GM18508 (cell line): ENCODE measurements at regions not wholly inside any gene's neighbourhood (a gene's known extent, or its start where the extent isn't known, plus 50 kb on each side); places are given as distances from the start of the nearest gene placed in this dataset.

Experiments
- ATAC-seq: cut with Tn5 transposase; IDR thresholded peaks from one replicate; pipeline ENCODE4 v1.9.1; 2021; ENCODE audit warnings: moderate number of reproducible peaks; ENCODE audit not compliant: insufficient read depth, unreplicated experiment

DNA sequence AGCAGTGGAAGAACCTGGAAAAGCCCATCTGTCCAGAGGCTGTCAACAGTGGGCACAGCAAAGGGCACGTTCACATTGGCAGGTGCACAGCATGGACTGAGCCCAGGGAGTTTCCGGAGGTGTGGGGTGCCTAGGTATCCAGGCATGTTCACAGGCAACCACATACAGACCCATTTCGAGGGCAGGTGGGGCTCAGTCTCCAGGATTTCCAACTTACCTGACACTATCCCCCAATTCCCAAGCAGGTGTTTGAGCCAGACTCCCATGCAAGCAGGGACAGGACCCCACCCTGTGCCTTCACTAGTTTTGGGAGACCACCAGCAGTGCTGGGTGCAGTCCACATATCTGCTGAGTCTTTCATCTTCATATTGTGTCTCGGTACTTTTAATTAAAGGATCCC is 65.0 kb upstream of the IRF2BP2 start:
- ATAC-seq = no peak

DNA sequence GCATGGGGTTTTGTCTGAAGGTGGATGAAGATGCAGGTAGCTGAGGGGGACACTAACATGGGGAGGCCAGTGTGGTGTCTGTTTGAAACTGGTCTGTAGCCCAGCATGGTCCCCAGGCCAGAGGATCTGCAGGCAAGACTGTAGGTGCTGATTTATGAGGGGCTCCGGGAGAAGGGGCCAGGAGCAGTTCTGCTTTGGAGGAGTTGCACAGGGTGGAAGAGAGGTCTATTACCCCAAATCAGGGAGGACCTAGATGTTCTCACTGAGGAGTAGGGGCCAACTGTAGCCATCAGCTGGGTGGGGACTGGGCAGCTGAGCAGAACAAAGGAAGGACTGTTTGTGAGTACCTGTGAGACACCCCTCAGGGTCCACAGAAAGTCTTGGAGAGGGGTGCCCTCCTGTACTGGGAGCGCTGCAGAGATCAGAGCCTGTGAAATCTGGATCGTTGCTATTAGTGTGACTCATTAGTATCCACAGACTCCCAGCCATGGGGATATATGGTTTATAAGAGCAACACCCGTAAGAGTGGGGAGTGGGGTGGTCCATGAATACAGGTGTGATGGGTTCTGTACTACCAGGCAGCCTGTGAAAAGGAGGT is 64.3 kb upstream of the IRF2BP2 start:
- ATAC-seq = no peak

DNA sequence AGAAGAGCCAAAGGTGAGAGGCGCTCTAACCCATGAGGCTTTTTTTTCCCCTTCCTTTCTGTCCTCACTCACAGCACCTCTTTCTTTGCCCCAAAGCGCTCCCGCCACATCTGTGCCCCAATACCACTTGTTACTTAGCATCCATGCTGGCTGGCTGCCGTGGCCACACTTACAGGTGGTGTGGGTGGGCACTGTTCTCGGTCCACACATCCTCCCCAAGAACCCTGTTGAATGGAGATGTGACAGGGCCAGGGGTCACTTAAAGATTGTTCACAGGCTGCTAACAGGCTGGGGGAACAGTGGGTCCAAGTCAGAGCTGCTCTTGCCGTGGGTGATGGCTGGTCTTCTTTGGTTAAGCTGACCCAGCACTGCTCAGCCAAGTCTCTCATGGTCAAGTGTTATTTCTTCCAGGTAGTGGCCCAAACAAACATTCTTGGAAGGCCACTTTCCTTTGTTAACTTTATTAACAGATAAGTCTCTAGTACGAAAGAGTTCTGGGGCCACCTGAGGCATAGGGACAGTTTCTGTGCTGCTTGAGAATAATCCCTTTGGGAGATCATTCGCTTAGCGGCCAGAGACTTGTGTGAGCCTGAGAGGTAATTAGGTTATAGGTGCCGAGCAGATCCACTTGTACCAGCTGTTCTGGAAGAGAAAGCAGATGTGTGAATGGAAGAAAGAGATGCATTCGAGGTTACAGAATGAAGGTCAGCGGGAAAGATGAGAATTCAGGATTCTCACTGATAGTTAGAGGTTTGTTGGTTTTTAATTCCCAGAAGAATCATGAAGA is 62.6 kb upstream of the IRF2BP2 start:
- ATAC-seq = no peak

DNA sequence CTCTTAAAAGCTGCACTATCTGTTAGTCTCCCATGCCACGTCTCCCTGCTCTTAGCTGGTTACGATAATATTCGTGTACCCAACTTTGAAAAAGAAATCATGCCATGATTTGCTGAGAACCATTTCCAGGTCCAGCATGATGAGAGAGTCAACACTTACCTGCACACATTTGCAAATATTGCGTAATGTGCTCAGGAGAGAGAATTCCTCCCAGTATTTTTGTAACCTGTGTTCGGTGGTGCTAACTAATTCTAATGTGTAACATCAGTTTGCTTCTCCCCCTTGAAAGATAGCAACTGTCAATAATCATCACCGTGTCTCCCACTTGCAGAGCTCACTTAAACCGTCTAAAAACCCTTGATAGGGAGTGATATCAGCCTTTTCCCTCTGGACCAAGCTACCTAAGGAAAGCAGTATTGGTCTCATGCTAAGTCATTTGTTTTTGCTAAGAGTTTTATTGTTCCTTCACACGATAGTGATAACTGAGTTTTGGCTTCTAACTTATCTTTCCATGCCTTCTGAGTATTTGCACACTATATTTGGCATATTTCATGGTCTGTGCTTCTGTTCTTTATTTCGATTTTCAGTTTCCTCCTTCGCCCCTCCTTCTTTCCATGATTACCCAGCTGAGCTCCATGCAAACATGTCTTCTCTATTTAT is 61.1 kb upstream of the IRF2BP2 start:
- ATAC-seq = no peak

GRCh38 chr1:234669499-234669898 is 59.5 kb upstream of the IRF2BP2 start:
- ATAC-seq = no peak

GRCh38 chr1:234668577-234668955 is 58.6 kb upstream of the IRF2BP2 start:
- no peak for ATAC-seq

GRCh38 chr1:234667600-234668576 is 57.9 kb upstream of the IRF2BP2 start:
- no peak for ATAC-seq

GRCh38 chr1:234666761-234667160 is 56.8 kb upstream of the IRF2BP2 start:
- ATAC-seq = no peak

GRCh38 chr1:234665975-234666605 is 56.1 kb upstream of the IRF2BP2 start:
- no peak for ATAC-seq

GRCh38 chr1:234662148-234662547 is 52.2 kb upstream of the IRF2BP2 start:
- ATAC-seq = no peak

- ATAC-seq = no peak
Observed at GRCh38 chr1:234661317-234661928, 51.4 kb upstream of the IRF2BP2 start.

DNA sequence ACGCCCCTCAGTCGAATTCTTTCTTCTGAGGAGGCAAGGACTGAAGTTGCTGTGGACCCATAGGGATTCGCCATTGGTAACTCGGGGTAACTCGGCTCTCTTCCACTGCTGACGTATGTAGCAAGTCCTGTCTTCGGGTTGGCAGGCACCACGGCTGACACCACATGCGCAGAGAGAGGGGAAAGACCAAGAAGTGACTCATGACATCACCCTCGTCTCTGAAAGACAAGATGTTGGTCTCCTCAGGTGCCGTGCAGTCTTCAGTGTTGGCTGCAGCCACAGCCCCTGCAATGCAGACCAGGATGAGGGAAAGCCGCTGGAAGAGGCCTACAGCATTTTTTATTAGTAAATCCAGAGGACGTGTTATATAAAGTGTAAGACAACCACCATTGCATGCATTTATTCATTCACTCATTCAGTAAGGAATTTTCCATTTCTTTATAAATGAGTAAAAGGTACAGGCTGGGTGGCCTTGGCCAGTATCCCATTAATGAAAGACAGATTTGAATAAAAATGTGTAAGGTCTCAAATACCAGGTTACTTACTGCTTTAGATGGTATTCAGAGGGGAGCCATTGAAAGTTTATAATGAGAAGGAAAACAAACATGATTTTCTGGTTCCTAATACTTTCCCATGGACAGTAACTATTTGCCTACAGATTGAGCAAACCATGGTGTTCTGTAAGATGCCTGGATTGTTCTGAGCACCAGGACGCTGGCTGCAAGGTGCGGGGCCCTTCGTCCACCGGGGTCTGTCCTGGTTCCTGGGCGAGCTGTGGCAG is 50.7 kb upstream of the IRF2BP2 start:
- no peak for ATAC-seq
